ENCODE measurements at regions not wholly inside any gene's neighbourhood (a gene's known extent, or its start where the extent isn't known, plus 50 kb on each side); places are given as distances from the start of the nearest gene placed in this dataset.
"Not testable (repeated sequence)": the region's sequence is repeated elsewhere in the genome, so short reads cannot be mapped to it uniquely, and the experiment has no call there.

- TF ChIP-seq POLR2A (IDR thresholded peaks at IDR 0.05); CTCF (IDR thresholded peaks at IDR 0.05); POLR2AphosphoS5 (IDR thresholded peaks at IDR 0.05); EP300 (IDR thresholded peaks at IDR 0.05; ENCODE audit: low read depth): not testable (repeated sequence)
Observed at GRCh38 chr17:34032305-34032704, 222.8 kb upstream of the CCL2 start.

Data from transverse colon (tissue), 4 donors.